ENCODE measurements at regions not wholly inside any gene's neighbourhood (a gene's known extent, or its start where the extent isn't known, plus 50 kb on each side); places are given as distances from the start of the nearest gene placed in this dataset.

DNA sequence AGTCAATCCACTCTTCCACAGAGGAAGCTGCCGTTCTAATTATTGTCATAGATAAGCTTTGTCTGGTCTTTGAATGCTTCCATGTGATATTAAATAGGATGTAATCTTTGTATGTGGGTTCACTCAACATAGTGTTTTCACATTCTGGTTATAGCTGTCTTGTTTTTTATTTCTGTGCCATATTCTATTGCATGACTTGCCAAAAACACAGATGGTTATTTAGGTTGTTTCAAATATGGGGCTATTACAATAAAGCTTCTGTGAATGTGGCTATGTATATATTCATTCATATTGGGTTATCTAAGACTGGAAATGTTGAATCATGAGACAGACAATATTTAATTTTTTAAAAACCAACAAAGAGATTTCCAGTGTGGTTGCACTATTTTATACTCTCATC, 1109.3 kb upstream of the LRRTM3 start:
- no peaks in the 10 kb centered on the region for H3K9me3 ChIP-seq
- DNase-seq, result no peak
- TF ChIP-seq, protein P1, sequence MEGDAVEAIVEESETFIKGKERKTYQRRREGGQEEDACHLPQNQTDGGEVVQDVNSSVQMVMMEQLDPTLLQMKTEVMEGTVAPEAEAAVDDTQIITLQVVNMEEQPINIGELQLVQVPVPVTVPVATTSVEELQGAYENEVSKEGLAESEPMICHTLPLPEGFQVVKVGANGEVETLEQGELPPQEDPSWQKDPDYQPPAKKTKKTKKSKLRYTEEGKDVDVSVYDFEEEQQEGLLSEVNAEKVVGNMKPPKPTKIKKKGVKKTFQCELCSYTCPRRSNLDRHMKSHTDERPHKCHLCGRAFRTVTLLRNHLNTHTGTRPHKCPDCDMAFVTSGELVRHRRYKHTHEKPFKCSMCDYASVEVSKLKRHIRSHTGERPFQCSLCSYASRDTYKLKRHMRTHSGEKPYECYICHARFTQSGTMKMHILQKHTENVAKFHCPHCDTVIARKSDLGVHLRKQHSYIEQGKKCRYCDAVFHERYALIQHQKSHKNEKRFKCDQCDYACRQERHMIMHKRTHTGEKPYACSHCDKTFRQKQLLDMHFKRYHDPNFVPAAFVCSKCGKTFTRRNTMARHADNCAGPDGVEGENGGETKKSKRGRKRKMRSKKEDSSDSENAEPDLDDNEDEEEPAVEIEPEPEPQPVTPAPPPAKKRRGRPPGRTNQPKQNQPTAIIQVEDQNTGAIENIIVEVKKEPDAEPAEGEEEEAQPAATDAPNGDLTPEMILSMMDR (IDR thresholded peaks at IDR 0.05), result no peak
- no peak for TF ChIP-seq POLR2A (IDR thresholded peaks at IDR 0.05)
- H3K27me3 ChIP-seq, result no peaks in the 10 kb centered on the region
- no peak overlapping the region for H3K4me3 ChIP-seq
- intact Hi-C loops (cut with DNase I), result no loop called here
- no peaks in the 10 kb centered on the region for H3K4me1 ChIP-seq
- no peaks in the 10 kb centered on the region for H3K36me3 ChIP-seq
- H3K27ac ChIP-seq, result no peak overlapping the region
- 31 to 68% methylated on average over 1 of the region's 1 CpG for WGBS, 2 donors

DNA sequence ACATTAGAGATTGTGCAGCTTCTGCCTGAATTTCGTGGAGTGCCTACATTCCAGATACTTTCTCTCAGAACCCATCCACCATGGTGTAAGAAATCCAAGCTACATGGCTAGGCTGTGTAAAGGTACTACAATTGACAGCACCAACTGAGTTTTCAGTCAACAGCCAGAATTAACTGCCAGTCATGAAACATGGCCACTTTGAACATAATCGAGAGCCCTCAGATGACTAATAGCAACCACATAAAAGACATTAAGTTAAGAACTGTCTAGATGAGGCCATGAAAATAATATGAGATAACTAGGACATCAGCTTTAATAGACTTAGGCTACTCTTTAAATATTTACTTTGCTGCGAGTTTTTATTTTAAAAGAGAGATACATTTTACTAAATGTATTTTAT, 1106.8 kb upstream of the LRRTM3 start:
- TF ChIP-seq, protein P1 (IDR thresholded peaks at IDR 0.05), result no peak
- no peak for TF ChIP-seq POLR2A (IDR thresholded peaks at IDR 0.05)
- Histone ChIP-seq H3K27me3 (no peaks in the 10 kb centered on the region), H3K4me1 (no peaks in the 10 kb centered on the region), H3K9me3 (peaks cover 0 to 5% (median 3%) of the 10 kb centered on the region in 3 donors), H3K27ac (no peak overlapping the region), H3K4me3 (no peak overlapping the region), H3K36me3 (no peaks in the 10 kb centered on the region)
- DNase-seq, result no peak
- intact Hi-C loops (cut with DNase I), result no loop called here
- 58 to 64% methylated on average over 3 of the region's 3 CpGs for WGBS, 2 donors

DNA sequence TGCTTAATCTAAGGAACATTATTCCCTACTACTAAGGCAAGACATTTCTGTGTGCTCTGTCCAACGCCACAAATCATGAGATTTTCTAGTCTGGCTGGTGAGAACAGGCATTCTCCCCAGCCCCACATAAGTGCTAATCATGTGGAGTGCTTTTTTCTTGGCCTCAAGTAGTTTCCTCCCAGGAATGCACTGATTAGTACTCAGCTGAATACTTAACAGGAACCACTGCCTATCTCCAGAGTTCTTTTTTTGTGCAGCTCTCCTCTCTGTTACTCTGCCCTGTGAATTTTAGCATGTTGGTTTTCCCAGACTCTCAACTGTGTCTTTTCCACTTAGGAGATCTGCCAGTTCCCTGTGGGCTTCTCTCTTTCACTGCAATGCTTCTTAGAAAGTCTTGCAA, 1098.5 kb upstream of the LRRTM3 start:
- Histone ChIP-seq H3K4me3 (no peak overlapping the region), H3K27me3 (no peaks in the 10 kb centered on the region), H3K27ac (no peak overlapping the region), H3K9me3 (peaks cover 0 to 6% (median 3%) of the 10 kb centered on the region in 3 donors), H3K4me1 (no peaks in the 10 kb centered on the region), H3K36me3 (no peaks in the 10 kb centered on the region)
- DNase-seq, result no peak
- intact Hi-C loops (cut with DNase I), result no loop called here
- 43 to 55% methylated on average over 1 of the region's 1 CpG for WGBS, 2 donors
- TF ChIP-seq, protein P1 (IDR thresholded peaks at IDR 0.05), result no peak
- TF ChIP-seq POLR2A (IDR thresholded peaks at IDR 0.05), result no peak

DNA sequence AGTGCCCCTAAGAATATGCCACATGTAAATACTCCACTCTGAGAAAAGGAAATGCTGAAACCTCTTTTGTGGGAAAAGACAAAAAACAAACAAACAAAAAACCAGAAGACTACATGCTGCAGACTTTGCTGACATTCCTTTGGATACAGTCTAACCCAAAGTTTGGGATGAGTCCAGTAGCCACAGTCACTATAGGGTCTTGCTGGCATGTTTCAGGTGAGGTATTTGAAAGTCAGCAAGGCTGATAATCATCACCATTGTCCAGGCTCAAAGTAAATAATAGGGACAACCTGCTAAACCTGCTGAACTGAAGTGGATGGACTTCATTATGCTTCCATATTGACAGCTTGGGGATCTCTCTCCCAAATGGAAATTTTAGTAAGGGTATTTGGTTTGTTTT, 1087.0 kb upstream of the LRRTM3 start:
- Histone ChIP-seq H3K36me3 (no peaks in the 10 kb centered on the region), H3K9me3 (no peaks in the 10 kb centered on the region), H3K4me1 (no peaks in the 10 kb centered on the region), H3K27ac (no peak overlapping the region), H3K27me3 (no peaks in the 10 kb centered on the region), H3K4me3 (no peak overlapping the region)
- intact Hi-C loops (cut with DNase I), result no loop called here
- DNase-seq, result no peak
- no peak for TF ChIP-seq POLR2A (IDR thresholded peaks at IDR 0.05)
- TF ChIP-seq, protein P1 (IDR thresholded peaks at IDR 0.05), result no peak

DNA sequence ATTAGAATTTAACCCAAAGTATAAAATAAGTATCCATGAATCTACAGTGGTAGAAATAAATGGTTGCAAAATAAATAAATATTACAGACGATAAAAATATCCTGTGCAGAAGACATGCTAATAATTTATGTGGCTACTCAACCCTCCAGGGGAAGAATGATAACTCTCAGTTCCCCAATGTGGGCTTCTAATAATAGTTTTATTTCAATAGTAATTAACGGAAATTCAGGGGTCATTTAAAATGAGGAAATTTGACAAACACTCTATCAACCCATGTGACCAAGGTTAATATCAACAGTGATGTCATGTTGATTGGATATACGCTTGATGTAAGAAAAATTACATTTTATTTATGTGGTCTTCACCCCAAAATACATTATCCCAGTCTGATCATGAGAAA, 1082.6 kb upstream of the LRRTM3 start:
- TF ChIP-seq POLR2A (IDR thresholded peaks at IDR 0.05), result no peak
- TF ChIP-seq, protein P1 (IDR thresholded peaks at IDR 0.05), result no peak
- Histone ChIP-seq H3K4me1 (no peaks in the 10 kb centered on the region), H3K4me3 (no peak overlapping the region), H3K36me3 (no peaks in the 10 kb centered on the region), H3K9me3 (no peaks in the 10 kb centered on the region), H3K27ac (no peak overlapping the region), H3K27me3 (no peaks in the 10 kb centered on the region)
- WGBS, 2 donors, result 55 to 73% methylated on average over 3 of the region's 3 CpGs
- DNase-seq, result no peak
- intact Hi-C loops (cut with DNase I), result no loop called here

Data from esophagus squamous epithelium (tissue), 5 donors.